ENCODE measurements at regions not wholly inside any gene's neighbourhood (a gene's known extent, or its start where the extent isn't known, plus 50 kb on each side); places are given as distances from the start of the nearest gene placed in this dataset.

DNA sequence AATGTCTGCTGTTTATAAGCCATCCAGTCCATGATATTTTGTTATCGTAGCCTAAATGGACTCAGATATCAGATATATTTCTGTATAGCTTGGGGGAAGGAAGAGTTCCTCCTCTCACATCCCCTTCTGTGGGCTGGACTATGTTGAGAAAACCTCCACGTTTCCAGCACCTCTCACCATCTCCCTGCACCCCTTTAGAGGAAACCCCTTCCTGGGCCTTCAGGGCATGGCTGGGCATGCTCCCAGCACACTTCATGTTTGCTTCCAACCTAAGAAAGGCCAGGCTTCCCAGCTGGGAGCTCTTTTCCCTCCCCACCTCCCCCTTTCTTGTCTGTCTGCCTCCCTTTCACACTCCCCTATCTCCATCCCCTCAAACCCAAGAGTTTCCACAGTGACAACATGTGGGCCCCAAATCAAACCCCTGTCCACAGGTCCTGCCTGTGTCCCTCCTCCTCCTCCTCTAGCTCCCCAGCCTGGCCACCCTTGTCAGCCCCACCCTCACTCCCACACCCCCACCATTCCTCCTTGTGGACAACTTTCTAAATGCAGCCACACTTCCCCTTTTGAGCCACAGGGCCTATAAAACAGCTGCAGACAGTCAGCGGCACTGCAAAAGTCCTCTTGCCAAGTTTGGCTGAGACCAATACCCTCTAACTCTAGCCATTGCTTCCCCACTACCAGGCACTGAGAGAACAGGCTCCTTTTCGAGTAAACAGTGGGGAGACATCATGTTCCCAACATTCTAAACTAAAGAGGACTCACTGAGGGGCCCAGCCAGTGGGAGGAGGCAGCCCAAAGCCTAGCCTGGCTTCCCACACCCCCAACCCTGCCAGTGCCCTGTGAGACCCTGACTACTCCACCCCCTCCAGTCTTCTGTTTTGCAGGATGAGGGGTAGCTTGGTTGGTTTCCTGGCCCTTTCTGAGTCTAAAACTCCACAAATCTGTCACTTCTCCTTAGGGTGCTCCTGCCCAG, 120.5 kb downstream of the ZFP36L2 start:
- no peak for DNase-seq

DNA sequence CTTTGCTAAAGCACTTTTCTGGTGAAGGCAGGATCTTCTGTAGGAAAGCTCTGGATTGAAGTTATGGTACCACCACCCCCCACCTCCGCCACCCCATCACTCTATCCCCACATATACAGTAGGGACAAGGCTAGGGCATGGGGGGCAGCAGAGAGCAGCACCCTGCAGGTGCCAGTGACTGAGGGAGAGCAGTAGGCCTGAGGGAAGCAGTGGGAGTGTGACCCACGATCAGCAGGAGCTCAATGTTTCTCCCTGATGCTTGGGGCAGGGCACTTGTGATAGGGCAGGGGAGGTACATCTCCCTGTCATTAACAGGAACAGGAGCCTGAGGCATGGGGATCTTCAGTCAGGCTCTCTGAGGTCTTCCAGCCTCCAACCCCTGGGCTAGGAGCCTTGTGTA, 121.6 kb downstream of the ZFP36L2 start:
- no peak for DNase-seq

DNA sequence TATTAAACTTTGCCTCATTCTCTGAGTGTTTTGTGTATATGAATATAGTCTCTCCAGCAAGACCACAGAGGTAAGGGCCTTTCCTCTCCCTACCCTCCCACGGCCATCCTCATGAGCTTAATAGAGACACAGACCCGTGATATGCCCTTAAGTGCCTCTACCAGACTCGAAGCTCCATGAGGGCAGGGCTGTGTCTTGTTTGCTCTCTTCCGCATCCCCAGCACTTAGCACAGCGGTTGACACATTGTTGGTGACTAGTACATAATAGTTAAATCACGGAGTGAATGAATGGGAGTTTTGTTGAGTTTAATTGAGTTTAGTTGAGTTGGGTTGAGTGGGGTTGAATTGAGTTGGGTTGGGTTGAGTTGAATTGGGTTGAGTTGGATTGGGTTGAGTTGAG, 122.3 kb downstream of the ZFP36L2 start:
- no peak for DNase-seq

DNA sequence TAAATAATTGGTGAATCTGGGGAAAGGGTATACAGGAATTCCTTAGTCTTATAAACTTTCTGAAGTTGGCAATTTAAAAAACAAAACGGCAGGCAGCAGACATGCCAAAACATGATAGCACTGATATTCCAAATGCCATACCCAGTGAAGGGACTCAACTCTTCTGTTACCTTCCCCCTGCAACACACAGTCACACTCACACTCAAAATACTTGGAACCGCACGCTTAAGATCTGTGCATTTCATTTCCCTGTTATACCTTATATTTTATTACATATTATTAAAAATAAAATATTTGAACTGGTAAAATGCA, 123.4 kb downstream of the ZFP36L2 start:
- DNase-seq: no peak

DNA sequence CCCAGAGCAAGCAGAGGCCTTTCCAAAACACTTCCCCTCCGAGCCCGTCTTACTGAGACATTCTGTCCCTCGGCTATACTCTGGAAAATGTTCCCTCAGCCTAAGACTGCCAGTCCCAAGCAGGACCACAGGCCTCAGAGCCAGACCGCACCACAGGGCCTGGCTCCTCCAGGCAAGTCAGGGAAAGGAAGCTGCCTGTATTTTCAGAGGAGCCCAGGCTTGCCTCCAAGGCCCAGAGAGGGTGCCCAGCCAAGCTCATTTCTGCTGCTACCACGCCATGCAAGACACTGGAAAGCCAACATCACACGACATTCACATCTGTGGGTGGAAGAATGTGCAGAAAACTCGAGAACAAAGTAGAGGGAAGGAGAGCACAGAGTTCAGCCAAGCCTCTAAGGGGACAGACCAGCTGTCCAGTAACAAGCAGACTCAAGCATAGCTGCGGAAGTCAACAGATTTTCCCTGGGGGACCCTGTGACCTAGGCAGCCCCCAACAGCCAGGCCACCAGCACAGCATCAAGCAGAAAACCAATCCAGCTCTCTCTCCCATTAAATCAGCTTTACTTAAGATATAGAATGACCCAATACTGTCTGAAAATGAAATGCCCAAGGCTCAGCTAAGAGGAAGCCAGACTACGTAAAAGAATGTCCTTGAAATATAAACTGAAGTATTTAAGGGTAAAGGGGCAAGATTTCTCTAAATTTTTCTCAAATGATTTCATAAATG, 123.9 kb downstream of the ZFP36L2 start:
- no peak for DNase-seq

DNA sequence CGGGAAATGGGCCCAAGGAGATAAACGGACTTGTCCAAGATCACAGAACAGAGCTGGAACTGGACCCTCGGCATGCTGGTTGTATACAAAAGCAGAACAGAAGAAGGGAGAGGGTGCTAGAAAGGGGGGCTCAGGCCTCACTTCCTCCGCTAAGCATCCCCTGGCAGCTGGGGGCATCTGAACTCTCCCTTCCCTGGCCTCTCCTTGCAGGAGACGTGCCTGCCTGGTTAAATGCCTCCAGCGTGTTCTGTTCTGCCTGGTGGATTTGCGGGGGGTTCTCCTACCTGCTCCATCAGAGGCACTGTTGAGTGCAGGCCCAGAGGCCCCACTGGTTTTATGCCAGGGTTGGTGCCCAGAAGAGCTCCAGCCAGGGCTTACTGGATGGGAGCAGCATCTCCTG, 124.7 kb downstream of the ZFP36L2 start:
- no peak for DNase-seq

DNA sequence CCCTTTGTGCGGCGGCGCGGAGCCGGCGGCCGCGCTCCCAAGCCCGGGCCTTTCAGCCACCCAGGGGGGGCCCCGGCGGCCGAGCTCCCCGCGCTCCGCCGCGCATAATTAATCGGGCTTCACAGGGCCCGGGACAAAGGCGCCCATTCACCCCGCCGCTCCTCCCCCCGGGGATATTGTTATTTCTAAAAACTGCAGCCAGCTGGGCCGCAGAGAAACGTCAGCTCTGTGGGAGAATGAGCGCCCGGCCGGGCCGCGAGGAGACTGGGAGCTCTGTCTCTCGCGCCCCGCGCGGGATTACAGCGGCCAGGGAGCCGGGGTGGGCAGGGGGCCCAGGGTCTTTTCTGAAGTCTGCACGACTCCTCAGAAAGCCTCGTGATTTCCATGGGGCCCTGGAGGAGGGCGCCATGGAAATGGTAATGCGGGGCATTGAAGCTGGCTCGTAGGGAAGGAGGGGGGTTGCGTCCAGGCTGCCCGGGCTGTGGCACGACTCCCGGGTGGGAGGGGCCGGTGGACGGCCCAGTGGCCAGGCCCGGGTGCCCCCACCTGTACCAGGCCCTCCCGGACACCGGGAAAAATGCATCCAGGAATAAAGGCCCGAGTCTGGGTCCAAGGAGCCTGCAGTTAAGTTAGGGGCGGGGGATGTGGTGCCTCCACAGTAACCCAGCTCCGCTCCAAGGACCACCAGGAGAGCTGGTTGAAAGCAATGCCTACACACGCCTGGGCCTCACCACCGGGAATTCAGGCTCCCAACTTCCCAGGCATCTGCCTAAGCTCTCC, 125.3 kb downstream of the ZFP36L2 start:
- DNase-seq: no peak

DNA sequence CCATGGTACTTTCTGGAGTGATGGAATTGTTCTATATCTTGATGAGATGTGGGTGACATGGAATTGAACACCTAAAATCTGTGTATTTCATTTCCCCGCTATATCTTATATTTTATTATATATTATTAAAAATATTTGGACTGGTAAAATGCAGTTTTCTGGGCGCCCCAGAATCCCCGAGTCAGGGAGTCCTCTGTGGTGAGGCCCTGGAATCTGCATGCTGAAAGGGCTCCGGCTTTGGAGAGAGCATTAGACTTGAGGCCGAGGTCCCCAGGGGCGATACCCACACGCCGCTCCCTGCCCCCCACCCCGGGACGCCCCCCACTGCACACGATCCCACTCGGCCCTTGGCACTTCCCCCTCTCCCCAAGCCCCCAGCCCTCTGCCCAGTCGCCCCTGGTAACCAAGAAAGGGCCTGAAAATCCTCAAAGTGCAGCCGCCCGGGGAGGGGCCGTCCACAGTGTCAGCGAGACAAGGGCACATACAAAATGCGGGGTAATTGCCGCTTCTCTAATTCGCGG, 126.0 kb downstream of the ZFP36L2 start:
- no peak for DNase-seq

DNA sequence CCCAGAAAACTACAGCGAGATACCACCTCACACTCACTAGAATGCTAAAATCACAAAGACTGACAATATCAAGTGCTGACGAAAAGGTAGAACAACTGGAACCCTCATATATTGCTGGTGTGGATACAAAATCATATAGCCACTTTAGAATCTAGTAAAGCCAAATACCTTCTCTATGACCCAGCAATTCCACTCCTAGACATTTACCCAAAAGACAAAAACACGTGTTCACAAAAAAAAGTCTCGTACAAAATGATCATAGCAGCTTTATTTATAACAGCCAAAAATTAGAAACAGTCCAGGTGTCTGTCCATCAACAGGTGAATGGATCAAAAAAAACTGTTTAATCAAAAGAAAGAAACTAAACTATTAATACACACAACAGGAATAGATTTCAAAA, 126.6 kb downstream of the ZFP36L2 start:
- no peak for DNase-seq

DNA sequence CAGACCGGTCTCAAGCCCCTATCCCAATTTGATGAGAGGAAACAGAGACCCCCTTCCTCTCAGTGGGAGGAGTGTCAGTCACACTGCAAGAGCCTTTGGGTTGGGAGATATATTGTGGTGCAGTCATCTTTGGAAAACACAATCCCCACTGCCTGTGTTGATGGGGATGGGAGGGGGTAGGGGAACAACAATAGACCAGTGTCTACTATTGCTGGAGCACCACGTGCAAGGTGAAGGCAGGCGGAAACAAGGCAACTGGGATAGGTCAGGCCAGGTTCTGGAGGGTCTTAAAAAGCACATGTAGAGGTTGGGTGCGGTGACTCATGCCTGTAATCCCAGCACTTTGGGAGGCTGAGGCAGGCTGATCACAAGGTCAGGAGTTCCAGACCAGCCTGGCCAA, 127.9 kb downstream of the ZFP36L2 start:
- DNase-seq: no peak

DNA sequence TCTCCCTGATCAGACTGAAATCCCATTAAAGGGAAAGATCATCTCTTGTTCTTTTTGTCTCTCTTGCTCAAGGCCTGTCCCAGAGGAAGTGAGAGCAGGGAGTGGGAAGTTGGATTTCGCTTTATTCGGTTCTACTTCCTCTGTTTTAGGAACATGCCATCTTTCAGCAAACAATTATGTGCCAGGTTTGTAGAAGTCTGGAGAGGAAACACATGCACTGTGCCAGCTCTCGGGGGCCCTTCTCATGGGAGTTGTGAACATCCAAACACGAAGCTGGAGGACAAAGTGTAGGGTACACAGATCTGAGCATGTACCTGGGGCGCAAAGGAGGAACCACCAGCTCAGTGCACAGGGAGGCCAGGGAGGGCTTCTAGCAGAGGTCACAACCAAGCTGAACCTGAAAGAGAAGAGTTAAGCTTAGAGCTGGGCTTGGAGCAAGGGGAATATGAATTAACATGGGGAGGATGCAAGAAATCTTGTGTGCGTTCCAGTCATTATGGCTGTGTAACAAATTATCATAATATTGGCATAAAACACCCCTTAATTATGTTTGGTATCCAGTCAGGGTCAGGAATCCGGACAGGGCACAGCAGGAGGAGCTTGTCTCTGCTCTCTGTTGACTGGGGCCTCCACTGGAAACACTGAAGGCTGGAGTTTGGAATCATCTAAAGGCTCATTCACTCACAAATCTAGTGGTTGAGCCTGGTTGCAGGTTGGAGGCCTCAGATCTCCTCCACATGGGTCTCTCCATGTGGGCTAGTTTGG, 128.6 kb downstream of the ZFP36L2 start:
- DNase-seq: no peak

DNA sequence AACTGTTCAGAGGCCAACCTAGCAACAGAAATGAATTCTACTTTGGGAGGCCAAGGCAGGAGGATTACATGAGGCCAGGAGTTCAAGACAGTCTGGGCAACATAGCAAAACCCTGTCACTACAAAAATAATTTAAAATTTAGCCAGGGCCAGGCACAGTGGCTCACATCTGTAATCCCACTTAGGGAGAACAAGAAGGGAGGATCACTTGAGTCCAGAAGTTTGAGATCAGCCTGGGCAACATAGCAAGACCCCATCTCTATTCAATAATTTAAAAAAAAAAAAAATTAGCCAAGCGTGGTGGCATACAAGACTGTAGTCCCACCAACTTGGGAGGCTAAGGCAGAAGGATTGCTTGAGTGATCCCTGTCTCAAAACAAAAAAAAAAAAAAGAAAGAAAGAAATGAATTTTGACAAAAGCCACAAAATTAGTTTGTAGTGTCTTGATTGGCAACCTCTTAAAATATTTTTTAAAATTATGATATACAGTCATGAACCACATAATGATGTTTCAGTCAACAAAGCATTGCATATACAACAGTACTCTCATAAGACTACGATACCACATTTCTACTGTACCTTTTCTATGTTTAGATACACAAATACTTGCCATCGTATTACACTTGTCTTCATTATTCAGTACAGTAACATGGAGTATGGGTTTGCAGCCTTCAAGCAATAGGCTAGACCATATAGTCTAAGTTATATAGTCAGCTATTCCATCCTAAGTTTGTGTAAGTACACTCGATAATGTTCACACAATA, 130.7 kb downstream of the ZFP36L2 start:
- DNase-seq: no peak

DNA sequence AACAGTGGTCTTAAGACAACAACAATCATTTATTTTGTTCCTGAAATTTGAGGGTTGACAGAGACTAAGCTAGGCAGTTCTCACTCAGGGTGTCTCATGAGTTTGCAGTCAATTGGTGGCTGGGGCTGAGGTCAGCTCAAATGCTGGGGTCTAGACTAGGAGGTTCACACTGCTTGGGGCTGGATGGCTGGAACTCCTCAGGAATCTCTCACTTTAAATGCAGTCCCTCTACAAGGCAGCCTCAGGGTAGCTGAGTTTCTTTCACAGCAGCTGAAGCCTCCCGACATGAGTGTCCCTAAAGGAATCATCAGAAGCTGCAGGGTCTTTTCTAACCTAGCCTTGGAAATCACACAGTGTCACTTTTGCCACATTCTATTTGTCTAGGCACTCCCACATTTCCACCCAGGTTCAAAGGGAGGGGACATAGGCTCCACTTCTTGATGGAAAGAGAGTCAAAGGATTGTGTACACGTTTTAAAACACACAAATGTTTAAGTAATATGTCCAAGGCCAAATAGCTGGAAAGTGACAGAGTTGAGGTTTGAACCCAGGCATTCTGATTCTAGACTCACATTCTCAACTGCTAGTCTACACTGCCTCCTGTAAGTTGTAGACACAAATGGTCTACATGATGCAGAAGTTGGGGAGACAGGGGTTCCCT, 133.8 kb downstream of the ZFP36L2 start:
- DNase-seq: no peak

DNA sequence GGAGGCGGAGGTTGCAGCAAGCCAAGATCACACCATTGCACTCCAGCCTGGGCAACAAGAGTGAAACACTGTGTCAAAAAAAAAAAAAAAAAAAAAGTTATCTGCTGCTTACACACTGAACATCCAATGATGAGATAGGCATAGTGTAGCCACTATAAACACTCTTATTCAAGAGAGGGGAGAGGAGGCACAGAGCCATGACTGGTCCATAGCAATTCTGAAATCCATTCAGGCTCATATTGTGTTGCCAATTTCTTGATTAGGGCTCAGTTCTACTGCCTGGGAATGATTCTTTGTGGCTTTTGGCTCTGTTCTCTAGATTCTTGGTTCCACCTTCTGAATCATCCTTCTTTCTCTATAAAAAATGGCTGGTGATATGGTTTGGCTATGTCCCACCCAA, 136.1 kb downstream of the ZFP36L2 start:
- DNase-seq: no peak

DNA sequence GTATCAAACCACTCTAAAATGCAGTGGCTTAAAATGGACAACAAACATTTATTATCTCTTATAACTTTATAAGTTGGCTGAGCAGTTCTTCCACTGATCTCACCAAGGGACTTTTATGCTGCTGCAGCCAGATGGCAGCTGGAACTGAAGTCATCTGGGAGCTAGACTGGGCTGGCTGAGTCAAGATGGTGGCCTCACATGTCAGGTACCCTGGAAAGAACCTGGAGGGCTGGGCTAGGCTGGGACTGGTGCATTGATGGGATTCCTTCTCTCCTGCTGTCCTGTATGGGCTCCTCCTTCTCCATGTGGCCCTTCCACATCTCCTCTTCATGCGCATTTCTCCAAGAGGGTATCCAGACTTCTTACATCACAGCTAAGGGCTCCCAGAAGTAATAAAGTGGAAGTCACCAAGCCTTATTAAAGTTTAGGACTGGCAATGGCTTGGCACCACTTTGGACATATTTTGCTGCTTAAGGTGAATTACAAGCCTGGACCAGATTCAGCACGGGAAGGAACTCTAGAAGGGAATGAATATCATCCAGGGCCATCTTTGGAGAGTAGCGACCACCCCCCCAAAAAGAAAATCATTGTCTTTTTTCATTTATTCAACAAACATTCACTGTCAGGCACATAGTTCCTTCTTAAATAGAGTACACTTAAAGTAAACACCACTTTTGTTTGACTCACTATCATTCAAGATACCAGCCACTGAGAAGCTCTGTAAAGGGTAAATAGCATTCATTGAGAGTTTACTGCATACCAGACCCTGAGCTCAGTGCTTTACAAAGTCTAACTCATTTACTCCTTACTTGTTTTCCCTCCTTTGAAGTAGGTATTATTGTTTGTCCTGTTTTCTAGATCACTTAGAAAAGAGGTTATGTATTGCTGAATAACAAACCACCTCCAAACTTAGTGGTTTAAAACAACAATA, 138.0 kb downstream of the ZFP36L2 start:
- DNase-seq: no peak

DNA sequence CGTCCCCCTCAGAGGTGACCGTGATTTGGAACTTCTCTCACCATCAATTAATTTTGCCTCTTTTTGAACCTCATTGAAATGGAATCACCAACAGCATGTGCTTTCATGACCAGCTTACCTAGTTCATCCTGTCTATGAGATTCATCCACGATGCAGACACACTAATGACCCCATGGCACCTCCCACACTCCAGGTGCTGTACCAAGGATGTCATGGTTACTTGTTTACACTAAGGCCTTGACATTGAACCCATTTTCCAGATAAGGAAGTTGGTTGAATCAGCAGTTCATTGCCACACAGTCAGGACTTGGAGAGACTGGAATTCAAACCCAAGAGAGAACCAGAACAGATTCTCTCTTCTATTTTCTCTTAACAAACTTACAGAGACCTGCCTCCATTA, 139.0 kb downstream of the ZFP36L2 start:
- DNase-seq: no peak

DNA sequence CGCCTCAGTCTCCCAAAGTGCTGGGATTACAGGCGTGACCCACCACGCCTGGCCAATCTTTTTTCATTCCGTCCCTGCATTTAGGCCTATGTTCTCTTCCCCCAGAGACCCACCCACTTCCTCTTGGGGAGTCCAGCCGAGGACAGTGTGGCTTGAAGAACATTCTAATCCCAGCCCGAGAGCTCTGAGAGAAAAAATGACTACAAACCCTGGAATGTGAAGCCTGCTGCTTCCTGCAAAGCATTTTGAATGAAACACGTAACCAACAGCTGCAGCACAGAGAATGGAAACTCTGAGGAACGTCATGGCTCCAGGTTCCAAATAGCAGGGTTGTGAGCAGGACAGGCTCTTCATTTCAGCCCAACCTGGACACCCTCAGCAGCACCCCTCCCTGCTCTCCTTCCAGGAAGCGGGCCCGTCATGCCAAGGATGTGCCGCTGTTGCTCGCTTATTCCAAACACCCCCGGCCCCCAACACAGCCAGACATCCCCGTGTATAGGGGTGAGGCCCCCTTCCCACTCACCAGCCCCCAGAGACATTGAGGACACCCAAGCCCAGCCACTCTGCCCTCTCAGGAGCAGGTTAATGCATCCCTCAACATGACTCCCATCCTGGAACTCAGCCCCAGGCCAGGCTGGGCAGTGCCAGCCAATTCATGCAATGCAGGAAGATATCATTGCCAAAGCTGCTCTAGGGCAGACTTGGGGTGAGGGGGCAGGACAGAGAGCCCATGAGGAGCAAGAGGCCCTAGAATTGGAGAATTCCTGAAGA, 139.8 kb downstream of the ZFP36L2 start:
- no peak for DNase-seq

DNA sequence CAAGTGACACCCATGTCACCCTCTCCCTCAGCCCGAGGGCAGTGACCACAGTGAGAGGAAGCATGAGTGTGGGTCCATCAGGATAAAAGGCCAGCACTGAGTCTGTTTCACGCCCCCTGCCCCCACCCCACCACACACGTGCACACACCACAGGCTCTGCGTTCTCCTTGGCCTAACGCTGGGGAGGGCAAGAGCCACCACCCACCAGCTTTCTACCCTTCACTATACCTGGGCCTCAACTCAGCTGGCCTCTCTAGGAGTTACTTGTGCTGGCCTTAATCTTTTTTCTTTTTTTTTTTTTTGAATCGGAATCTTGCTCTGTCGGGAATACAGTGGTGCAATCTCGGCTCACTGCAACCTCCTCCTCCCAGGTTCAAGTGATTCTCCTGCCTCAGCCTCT, 140.5 kb downstream of the ZFP36L2 start:
- DNase-seq: no peak

DNA sequence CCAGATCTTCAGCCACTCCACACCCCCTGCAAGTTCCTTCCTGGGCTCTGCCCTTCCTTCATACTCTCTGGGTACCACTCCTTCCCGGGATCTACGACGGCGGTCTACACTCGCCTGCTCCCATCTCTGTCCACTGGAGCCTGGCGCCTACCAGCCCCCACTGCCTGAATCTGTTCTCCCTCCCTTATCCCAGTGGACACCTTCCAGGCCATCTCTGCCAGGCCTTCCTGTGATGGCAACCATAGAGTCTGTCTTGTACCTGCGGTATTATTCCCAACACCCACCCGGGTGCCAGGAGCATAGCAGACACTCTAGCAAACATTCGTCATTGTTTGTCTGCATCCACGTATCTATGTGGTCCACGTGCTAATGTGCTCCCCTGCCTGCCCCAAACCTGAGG, 140.9 kb downstream of the ZFP36L2 start:
- no peak for DNase-seq

All from NCI-H446 treated with DMSO at 0.1 percent for 48 hours (cell line).